ENCODE measurements at regions not wholly inside any gene's neighbourhood (a gene's known extent, or its start where the extent isn't known, plus 50 kb on each side); places are given as distances from the start of the nearest gene placed in this dataset.

DNA sequence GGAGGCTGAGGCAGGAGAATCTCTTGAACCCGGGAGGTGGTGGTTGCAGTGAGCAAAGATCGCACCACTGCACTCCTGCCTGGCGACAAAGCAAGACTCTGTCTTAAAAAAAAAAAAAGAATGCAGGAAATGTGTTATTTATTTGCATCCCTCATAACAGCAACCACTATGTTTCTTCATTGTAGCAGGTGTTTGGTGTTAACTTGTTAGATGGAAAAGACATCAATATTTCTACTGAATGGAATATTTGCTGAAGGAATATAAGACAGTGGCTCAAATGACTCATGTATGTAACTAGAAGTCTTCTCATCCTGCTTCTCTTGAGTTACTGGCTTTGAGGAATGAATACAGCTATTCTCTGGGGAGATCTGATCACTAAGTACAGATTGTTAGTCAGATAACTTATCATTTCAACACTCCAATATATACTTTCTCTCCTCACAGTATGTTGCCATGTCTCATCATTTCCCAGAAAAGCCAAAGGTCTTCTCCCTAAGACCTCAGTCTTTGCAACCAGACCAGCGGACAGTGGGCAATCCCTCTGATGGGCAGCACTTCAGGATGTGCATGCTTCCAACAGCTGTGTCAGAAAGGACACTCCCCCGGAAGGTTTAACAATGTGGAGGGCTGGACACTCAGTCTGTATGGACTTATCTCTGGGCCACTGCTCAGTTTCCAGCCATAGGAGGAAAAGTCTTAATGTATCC lies 104.4 kb upstream of the STK17B start:
- DNase-seq (no peak), FAIRE-seq (no peak)
- Histone ChIP-seq H3K9me3 (ENCODE audit: control insufficient read depth in 2 of 3, insufficient read depth in 1 of 3, low read length in 3 of 3) (no peaks in the 10 kb centered on the region), H3K27ac (ENCODE audit: low read depth in 2 of 2, low read length in 2 of 2) (no peak overlapping the region), H3K9ac (ENCODE audit: low read length in 3 of 3) (no peak overlapping the region), H3K4me1 (ENCODE audit: control insufficient read depth in 2 of 3, insufficient read depth in 2 of 3, low read depth in 1 of 3, low read length in 3 of 3) (peaks cover 0 to 2% (median 0%) of the 10 kb centered on the region in 3 donors), H3K27me3 (ENCODE audit: control insufficient read depth, insufficient read depth, low read length) (no peaks in the 10 kb centered on the region), H3K4me3 (ENCODE audit: low read length in 3 of 3) (no peak overlapping the region), H3K36me3 (ENCODE audit: control insufficient read depth in 2 of 3, insufficient read depth in 3 of 3, low read length in 3 of 3) (no peaks in the 10 kb centered on the region)
- intact Hi-C loops (cut with DNase I): no loop called here
- TF ChIP-seq, protein P1, sequence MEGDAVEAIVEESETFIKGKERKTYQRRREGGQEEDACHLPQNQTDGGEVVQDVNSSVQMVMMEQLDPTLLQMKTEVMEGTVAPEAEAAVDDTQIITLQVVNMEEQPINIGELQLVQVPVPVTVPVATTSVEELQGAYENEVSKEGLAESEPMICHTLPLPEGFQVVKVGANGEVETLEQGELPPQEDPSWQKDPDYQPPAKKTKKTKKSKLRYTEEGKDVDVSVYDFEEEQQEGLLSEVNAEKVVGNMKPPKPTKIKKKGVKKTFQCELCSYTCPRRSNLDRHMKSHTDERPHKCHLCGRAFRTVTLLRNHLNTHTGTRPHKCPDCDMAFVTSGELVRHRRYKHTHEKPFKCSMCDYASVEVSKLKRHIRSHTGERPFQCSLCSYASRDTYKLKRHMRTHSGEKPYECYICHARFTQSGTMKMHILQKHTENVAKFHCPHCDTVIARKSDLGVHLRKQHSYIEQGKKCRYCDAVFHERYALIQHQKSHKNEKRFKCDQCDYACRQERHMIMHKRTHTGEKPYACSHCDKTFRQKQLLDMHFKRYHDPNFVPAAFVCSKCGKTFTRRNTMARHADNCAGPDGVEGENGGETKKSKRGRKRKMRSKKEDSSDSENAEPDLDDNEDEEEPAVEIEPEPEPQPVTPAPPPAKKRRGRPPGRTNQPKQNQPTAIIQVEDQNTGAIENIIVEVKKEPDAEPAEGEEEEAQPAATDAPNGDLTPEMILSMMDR (IDR thresholded peaks at IDR 0.05; ENCODE audit: borderline replicate concordance, extremely low read depth, insufficient read depth): no peak

DNA sequence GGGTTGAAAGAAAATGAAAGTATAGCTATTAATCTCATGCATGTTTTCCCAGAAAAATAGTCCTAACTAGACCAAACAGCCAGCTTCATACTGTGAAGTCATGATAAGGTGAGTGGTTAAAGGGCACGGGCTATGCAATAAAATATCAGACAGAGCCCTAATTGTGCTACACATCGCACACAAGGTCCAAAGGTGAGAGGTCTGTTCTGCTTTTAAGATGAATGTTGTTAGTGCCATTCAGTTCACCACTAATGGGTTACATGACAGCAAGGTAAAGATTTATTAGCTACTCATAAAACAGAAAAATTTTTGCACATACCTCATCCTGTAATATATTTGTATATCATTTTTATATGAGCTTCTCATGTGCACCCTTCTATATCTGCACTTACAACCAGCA lies 105.0 kb upstream of the STK17B start:
- DNase-seq (no peak), FAIRE-seq (no peak)
- peaks cover 0 to 2% (median 0%) of the 10 kb centered on the region in 3 donors for H3K4me1 ChIP-seq (ENCODE audit: control insufficient read depth in 2 of 3, insufficient read depth in 2 of 3, low read depth in 1 of 3, low read length in 3 of 3)
- H3K36me3 ChIP-seq (ENCODE audit: control insufficient read depth in 2 of 3, insufficient read depth in 3 of 3, low read length in 3 of 3): no peaks in the 10 kb centered on the region
- no peak overlapping the region for H3K4me3 ChIP-seq (ENCODE audit: low read length in 3 of 3)
- H3K9ac ChIP-seq (ENCODE audit: low read length in 3 of 3): no peak overlapping the region
- no peak overlapping the region for H3K27ac ChIP-seq (ENCODE audit: low read depth in 2 of 2, low read length in 2 of 2)
- no peaks in the 10 kb centered on the region for H3K9me3 ChIP-seq (ENCODE audit: control insufficient read depth in 2 of 3, insufficient read depth in 1 of 3, low read length in 3 of 3)
- H3K27me3 ChIP-seq (ENCODE audit: control insufficient read depth, insufficient read depth, low read length): no peaks in the 10 kb centered on the region
- TF ChIP-seq, protein P1 (IDR thresholded peaks at IDR 0.05; ENCODE audit: borderline replicate concordance, extremely low read depth, insufficient read depth): no peak
- intact Hi-C loops (cut with DNase I): no loop called here

DNA sequence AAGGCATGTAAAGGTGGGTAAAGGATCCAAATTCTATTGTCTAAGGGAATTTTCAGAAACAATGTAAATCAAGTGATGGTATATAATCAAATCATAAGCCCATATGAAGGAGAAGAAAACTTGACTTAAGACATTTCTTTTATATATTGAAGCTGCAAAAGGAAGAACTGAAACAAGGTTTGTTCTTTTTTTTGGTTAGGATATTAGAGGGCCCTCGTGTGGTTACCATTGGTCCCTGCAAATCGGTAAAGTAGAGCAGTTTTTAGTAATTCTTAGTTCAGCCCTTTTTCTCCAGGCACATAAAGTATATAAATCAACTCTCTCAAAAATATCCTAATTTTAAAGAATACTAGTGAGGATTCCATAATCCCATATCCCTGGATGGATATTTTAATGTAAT lies 105.6 kb upstream of the STK17B start:
- H3K4me3 ChIP-seq (ENCODE audit: low read length in 3 of 3): no peak overlapping the region
- H3K27ac ChIP-seq (ENCODE audit: low read depth in 2 of 2, low read length in 2 of 2): no peak overlapping the region
- peaks cover 0 to 2% (median 0%) of the 10 kb centered on the region in 3 donors for H3K4me1 ChIP-seq (ENCODE audit: control insufficient read depth in 2 of 3, insufficient read depth in 2 of 3, low read depth in 1 of 3, low read length in 3 of 3)
- FAIRE-seq (peak; percentile 33), DNase-seq (no peak)
- H3K9ac ChIP-seq (ENCODE audit: low read length in 3 of 3): no peak overlapping the region
- no peaks in the 10 kb centered on the region for H3K9me3 ChIP-seq (ENCODE audit: control insufficient read depth in 2 of 3, insufficient read depth in 1 of 3, low read length in 3 of 3)
- TF ChIP-seq, protein P1 (IDR thresholded peaks at IDR 0.05; ENCODE audit: borderline replicate concordance, extremely low read depth, insufficient read depth): peak; percentile 43
- no peaks in the 10 kb centered on the region for H3K27me3 ChIP-seq (ENCODE audit: control insufficient read depth, insufficient read depth, low read length)
- H3K36me3 ChIP-seq (ENCODE audit: control insufficient read depth in 2 of 3, insufficient read depth in 3 of 3, low read length in 3 of 3): no peaks in the 10 kb centered on the region
- intact Hi-C loops (cut with DNase I): no loop called here
